Ovary (tissue), 7 donors: ENCODE measurements at regions not wholly inside any gene's neighbourhood (a gene's known extent, or its start where the extent isn't known, plus 50 kb on each side); places are given as distances from the start of the nearest gene placed in this dataset.

Experiments used
- DNase-seq, 5 donors: peaks; one replicate each; pipeline ENCODE4 v3.0.0-alpha.2; 2019 to 2020
- H3K27ac ChIP-seq, 2 donors: fragments of 200-600 bp; one replicate each; pipeline versions ENCODE4 v1.5.1 to v1.8.0; 2019 to 2022
- H3K27me3 ChIP-seq: fragments of 200-600 bp; one replicate; pipeline ENCODE4 v1.8.0; 2022
- H3K36me3 ChIP-seq: fragments of 200-600 bp; sonication (generic); one replicate; pipeline ENCODE4 v1.5.1; 2019
- H3K4me1 ChIP-seq: one replicate; pipeline ENCODE4 v1.8.1; 2013; ENCODE audit warnings: mild to moderate bottlenecking, moderate library complexity; ENCODE audit not compliant: insufficient read depth
- H3K4me3 ChIP-seq: fragments of 200-600 bp; sonication (generic); one replicate; pipeline ENCODE4 v1.5.1; 2017
- H3K9me3 ChIP-seq, 2 donors: fragments of 200-600 bp in 1 of 2; sonication (generic) in 1 of 2; one replicate each; pipeline versions ENCODE4 v1.5.1 to v1.8.1; 2013 to 2019; ENCODE audit warnings: mild to moderate bottlenecking in 1 of 2, moderate library complexity in 1 of 2
- EP300 ChIP-seq: sonication (generic); formaldehyde crosslinking; IDR thresholded peaks from one replicate; pipeline ENCODE4 v1.6.1; 2017; ENCODE audit warnings: antibody characterized with exemption
- POLR2A ChIP-seq: fragments of 450-650 bp; IDR thresholded peaks from one replicate; pipeline ENCODE4 v1.6.1; 2017; ENCODE audit warnings: antibody characterized with exemption, mild to moderate bottlenecking, moderate library complexity
- WGBS, 3 donors: extraction: QIAGEN DNeasy Blood & Tissue Kit in 1 of 3; methylation state at CpG; one replicate each; pipeline versions ENCODE4 v1.1.5 to v1.1.7; 2013 to 2017; 5-methylcytosine and 5-hydroxymethylcytosine counted together
- intact Hi-C, 4 donors: fragments of 100-400 bp; cut with DNase I; formaldehyde crosslinking; loops; one replicate each; pipeline versions ENCODE4 v1.11.0 to v1.15.1; 2022 to 2023
- TF ChIP-seq, protein P1 (sequence below), 3 donors: fragments of 450-650 bp in 2 of 3; fragments of 200-600 bp in 1 of 3; IDR thresholded peaks; one replicate each; pipeline versions ENCODE4 v1.5.1 to v1.8.0; 2016 to 2022; ENCODE audit warnings: antibody characterized with exemption in 3 of 3, mild to moderate bottlenecking in 1 of 3
- donor health status: DM: no; HTN: no; CAD: no; lungs with moderate emphysema.
- donor health status: DM: no; HTN: no; CAD: no.
- donor health status: Bipolar disorder and iron deficiency.
- donor health status: DM: no; HTN: no; CAD: no.
- donor health status: DM: yes; HTN: yes; CAD: no.

DNA sequence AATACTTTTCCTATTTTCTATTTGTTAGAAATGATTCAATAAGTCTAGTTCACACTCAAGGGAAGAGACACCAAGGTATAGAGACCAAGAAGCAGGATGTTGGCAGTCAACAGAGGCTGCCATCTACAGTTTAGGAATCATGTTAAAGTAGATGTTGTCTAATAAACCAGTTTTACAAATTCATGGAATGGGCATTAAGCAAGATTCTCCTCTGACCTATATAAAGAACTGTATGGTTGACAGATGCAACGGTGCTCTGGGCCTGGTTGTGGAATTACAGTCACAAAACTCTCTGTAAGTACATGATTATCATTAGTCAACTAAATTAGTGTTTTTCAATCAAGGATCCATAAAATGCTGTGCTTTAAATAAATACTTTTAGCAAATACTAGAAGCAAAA, 475.1 kb downstream of the NAV3 start:
- Histone ChIP-seq H3K9me3 (no peaks in the 10 kb centered on the region), H3K4me3 (no peak overlapping the region), H3K36me3 (no peaks in the 10 kb centered on the region), H3K4me1 (no peaks in the 10 kb centered on the region), H3K27ac (no peak overlapping the region), H3K27me3 (no peaks in the 10 kb centered on the region)
- TF ChIP-seq EP300, result no peak
- WGBS, 3 donors, result 88 to 94% (median 93%) methylated on average over 1 of the region's 1 CpG
- no peak for DNase-seq
- intact Hi-C loops, result no loop called here

DNA sequence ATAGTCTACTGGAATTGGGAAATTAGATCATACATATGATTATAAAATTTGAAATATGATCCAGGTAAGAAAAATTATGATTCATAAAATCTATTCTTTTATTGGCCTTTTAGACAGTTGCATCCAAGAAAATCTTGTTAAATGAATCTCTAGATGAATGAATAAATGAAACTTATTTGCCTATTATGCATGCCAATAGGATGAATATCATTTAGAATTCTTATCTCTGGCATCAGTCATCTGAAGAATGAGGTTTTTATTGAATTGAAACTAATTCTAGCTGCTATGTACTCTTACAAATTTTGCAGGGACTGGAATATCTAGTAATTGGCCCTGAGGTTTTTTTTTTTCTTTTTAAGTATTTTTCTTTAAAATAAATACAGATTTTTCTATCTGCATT, 475.5 kb downstream of the NAV3 start:
- no peak overlapping the region for H3K4me3 ChIP-seq
- TF ChIP-seq POLR2A (no peak), EP300 (no peak)
- TF ChIP-seq, protein P1, sequence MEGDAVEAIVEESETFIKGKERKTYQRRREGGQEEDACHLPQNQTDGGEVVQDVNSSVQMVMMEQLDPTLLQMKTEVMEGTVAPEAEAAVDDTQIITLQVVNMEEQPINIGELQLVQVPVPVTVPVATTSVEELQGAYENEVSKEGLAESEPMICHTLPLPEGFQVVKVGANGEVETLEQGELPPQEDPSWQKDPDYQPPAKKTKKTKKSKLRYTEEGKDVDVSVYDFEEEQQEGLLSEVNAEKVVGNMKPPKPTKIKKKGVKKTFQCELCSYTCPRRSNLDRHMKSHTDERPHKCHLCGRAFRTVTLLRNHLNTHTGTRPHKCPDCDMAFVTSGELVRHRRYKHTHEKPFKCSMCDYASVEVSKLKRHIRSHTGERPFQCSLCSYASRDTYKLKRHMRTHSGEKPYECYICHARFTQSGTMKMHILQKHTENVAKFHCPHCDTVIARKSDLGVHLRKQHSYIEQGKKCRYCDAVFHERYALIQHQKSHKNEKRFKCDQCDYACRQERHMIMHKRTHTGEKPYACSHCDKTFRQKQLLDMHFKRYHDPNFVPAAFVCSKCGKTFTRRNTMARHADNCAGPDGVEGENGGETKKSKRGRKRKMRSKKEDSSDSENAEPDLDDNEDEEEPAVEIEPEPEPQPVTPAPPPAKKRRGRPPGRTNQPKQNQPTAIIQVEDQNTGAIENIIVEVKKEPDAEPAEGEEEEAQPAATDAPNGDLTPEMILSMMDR (IDR thresholded peaks at IDR 0.05), result no peak
- no peaks in the 10 kb centered on the region for H3K27me3 ChIP-seq
- intact Hi-C loops, result no loop called here
- H3K36me3 ChIP-seq, result no peaks in the 10 kb centered on the region
- no peak for DNase-seq
- H3K27ac ChIP-seq, result no peak overlapping the region
- H3K4me1 ChIP-seq, result no peaks in the 10 kb centered on the region
- no peaks in the 10 kb centered on the region for H3K9me3 ChIP-seq

DNA sequence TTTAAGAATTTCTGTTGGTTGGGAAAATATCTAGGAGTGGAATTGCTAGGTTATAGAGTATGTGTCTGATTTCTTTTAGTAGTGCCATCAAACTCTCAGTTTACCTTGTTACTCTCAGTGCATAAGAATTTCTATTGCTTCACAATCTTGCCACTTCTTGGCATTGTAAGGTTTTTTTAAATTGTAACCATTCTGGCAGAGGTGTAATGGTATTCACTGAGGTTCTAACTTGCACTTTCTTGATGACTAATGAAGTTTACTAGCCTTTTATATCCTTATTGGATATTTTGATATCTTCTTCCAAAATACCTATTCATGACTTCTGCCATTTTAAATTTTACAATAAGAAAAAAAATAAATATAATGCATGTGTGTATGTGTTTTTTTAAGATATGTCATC, 478.0 kb downstream of the NAV3 start:
- intact Hi-C loops, result no loop called here
- Histone ChIP-seq H3K4me1 (no peaks in the 10 kb centered on the region), H3K4me3 (no peak overlapping the region), H3K36me3 (no peaks in the 10 kb centered on the region), H3K27me3 (no peaks in the 10 kb centered on the region), H3K27ac (no peak overlapping the region), H3K9me3 (no peaks in the 10 kb centered on the region)
- TF ChIP-seq EP300 (no peak), POLR2A (no peak)
- TF ChIP-seq, protein P1 (IDR thresholded peaks at IDR 0.05), result no peak
- no peak for DNase-seq

DNA sequence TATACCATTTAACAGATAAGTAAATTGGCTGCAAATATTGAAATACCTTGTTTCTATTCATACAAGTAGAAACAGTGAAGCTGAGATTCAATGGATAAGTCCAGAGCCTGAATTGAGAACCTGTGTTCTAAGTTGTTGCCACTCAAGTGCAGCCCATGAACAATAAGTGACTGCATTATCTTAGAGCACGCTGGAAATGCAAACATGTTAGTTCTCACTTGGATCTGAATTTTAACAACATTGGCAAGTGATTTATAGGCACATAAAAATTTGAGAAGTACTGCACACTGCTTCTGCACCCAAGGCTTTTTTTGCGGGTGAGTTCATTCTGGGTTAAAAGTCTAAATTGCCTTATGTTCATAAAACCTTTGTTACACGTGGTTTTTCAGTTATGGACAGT, 484.3 kb downstream of the NAV3 start:
- DNase-seq, result no peak
- Histone ChIP-seq H3K36me3 (no peaks in the 10 kb centered on the region), H3K27ac (no peak overlapping the region), H3K9me3 (no peaks in the 10 kb centered on the region), H3K27me3 (no peaks in the 10 kb centered on the region), H3K4me3 (no peak overlapping the region), H3K4me1 (no peaks in the 10 kb centered on the region)
- TF ChIP-seq POLR2A (no peak), EP300 (no peak)
- TF ChIP-seq, protein P1 (IDR thresholded peaks at IDR 0.05), result no peak
- 72 to 77% (median 73%) methylated on average over 3 of the region's 3 CpGs for WGBS, 3 donors
- intact Hi-C loops, result no loop called here

DNA sequence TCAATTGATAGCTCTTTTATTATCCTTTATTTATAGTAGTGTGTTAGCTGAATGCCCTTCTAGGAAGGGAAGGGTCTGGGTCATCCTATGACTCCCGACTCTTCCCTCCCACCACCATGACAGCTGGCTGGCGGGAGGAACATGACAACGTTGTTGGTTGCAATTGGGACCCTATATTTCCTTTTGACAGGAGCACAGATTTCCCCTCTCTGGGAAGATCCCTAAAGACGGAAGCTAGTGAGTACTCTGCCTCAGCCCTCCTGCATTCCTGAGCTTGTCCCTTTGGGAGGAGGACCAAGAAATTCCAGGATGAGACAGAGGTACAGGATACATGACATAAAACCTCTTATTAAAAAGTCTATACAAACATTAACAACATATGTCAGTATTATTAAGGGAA, 485.4 kb downstream of the NAV3 start:
- H3K27me3 ChIP-seq, result no peaks in the 10 kb centered on the region
- WGBS, 3 donors, result 39 to 48% (median 48%) methylated on average over 4 of the region's 4 CpGs
- no peaks in the 10 kb centered on the region for H3K4me1 ChIP-seq
- H3K9me3 ChIP-seq, result no peaks in the 10 kb centered on the region
- H3K36me3 ChIP-seq, result no peaks in the 10 kb centered on the region
- TF ChIP-seq EP300, result no peak
- TF ChIP-seq, protein P1 (IDR thresholded peaks at IDR 0.05), result no peak
- no peak for TF ChIP-seq POLR2A
- intact Hi-C loops, result no loop called here
- no peak for DNase-seq
- no peak overlapping the region for H3K4me3 ChIP-seq
- H3K27ac ChIP-seq, result no peak overlapping the region
